ES-I3 (cell line): ENCODE measurements at regions not wholly inside any gene's neighbourhood (a gene's known extent, or its start where the extent isn't known, plus 50 kb on each side); places are given as distances from the start of the nearest gene placed in this dataset.

Experiments used
- H3K36me3 ChIP-seq: 2 replicates; pipeline ENCODE4 v1.6.1; 2013; ENCODE audit warnings: mild to moderate bottlenecking, low read length, control low read depth, moderate library complexity; ENCODE audit not compliant: insufficient read depth
- H3K4me1 ChIP-seq: 2 replicates; pipeline ENCODE4 v1.6.1; 2013; ENCODE audit warnings: mild to moderate bottlenecking, control low read depth, low read length; ENCODE audit not compliant: insufficient read depth
- H3K9ac ChIP-seq: 2 replicates; pipeline ENCODE4 v1.6.1; 2013; ENCODE audit warnings: low read depth, mild to moderate bottlenecking, low read length, moderate library complexity
- H3K9me3 ChIP-seq: 2 replicates; pipeline ENCODE4 v1.6.1; 2013; ENCODE audit warnings: mild to moderate bottlenecking, low read length, moderate library complexity; ENCODE audit not compliant: control insufficient read depth, insufficient read depth

DNA sequence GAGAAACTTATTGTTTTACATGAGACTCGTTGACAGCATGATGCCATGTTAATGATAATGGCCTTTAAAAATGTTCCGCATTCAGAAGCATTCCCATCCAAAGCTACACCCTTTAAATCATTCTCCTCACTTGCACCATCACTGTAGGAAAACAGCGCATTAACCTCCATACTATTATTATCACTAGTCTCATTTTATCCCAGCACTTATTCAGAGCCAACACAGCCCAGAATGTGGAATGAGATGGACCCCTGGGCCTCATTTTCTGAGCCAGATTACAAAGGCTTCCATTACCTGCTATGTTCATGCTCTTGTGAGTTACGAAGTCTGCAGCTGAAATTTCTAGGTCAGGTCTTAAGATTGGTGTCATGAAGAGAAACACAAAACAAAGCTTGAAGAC is 159.4 kb downstream of the HS3ST3A1 start:
- no peaks in the 10 kb centered on the region for H3K36me3 ChIP-seq
- no peaks in the 10 kb centered on the region for H3K9me3 ChIP-seq
- H3K4me1 ChIP-seq: no peaks in the 10 kb centered on the region
- H3K9ac ChIP-seq: no peak overlapping the region

DNA sequence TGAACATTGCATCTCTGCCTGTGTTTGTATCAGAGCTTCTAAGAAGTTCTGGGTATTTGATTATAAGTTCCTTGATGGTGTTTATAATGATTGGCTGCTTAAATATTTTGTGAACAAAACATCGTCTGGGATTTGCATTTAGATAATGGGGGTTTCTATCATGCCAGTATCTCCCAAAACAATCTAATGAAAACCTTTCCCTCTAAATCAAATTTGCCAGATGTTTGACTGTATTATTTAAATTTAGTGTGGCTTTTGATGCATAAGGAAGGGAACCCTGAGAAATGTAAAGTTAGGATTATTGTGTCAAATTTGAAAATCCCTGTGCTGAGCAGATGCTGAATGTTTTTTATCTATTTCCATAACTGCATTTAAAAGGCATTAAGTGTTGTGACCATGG is 159.9 kb downstream of the HS3ST3A1 start:
- H3K36me3 ChIP-seq: no peaks in the 10 kb centered on the region
- no peak overlapping the region for H3K9ac ChIP-seq
- no peaks in the 10 kb centered on the region for H3K4me1 ChIP-seq
- no peaks in the 10 kb centered on the region for H3K9me3 ChIP-seq

- H3K9ac ChIP-seq: no peak overlapping the region
- H3K36me3 ChIP-seq: no peaks in the 10 kb centered on the region
Measured at GRCh38 chr17:13437966-13438779, 163.6 kb downstream of the HS3ST3A1 start.

DNA sequence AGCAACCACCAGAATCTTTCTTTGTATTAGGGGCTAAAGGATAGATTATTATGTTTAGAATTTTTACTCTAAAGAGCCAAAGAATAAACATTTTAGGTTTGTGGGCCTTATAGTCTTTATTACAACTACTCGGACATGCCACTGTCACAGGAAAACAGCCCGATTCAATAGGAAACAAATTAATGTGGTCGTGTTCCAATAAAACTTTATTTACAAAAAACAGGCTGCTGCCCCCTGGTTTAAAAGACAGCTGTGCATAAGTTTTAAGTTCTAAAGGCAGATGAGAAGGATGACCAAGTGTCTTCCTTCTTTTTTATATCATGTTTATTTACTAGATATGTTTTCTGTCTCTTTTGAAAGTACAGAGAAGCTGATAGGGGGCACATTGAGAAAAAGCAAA is 166.5 kb downstream of the HS3ST3A1 start:
- no peaks in the 10 kb centered on the region for H3K4me1 ChIP-seq
- H3K9me3 ChIP-seq: no peaks in the 10 kb centered on the region
- no peak overlapping the region for H3K9ac ChIP-seq
- H3K36me3 ChIP-seq: no peaks in the 10 kb centered on the region

More at GRCh38 chr17:13437966-13438779, 163.6 kb downstream of the HS3ST3A1 start:
- H3K9me3 ChIP-seq: no peaks in the 10 kb centered on the region
- H3K4me1 ChIP-seq: no peaks in the 10 kb centered on the region

DNA sequence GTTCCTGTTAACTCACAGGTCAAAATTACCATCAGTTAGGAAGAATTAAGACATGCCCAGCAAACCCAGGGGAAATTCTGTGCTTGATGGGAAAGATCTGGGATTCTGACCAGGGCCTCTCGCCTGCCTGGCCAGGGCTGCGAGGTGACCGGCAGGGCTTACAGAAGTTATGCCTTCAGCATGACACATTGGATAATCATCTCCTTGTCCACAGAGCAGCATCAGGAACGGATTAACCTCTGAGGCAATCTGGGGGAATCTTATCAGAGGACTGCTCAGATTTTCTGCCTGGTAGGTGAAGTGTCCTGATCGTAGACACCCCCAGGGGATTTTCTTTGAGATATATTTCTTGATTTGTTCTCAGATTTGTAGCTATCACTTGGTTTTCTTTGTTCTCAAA is 172.5 kb downstream of the HS3ST3A1 start:
- Histone ChIP-seq H3K9me3 (no peaks in the 10 kb centered on the region), H3K36me3 (no peaks in the 10 kb centered on the region), H3K9ac (no peak overlapping the region), H3K4me1 (no peaks in the 10 kb centered on the region)

GRCh38 chr17:13428611-13429042 is 173.1 kb downstream of the HS3ST3A1 start:
- no peaks in the 10 kb centered on the region for H3K9me3 ChIP-seq
- H3K36me3 ChIP-seq: no peaks in the 10 kb centered on the region
- H3K9ac ChIP-seq: no peak overlapping the region
- H3K4me1 ChIP-seq: no peaks in the 10 kb centered on the region

DNA sequence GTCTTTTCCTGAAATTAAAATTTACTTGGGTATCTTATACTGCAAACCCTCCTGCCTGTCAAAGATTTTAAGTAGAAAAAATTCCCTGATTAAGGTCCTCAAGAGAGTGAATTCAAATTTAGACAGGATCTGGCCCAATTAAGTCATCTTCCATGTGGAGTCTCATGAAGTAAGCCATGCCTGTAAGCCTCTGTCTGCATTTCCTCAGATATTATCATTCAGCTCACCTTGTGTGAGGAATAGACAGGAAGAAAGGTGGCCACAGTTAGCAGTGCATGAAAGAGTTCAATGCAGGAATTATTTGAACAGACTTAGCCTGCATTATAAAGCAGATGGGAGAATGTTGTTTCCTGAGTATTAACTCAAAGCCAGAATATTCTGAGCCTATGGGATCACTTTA is 174.7 kb downstream of the HS3ST3A1 start:
- Histone ChIP-seq H3K9me3 (0 out of 2 replicates have a peak, but pooled peaks cover 5% of the 10 kb centered on the region), H3K4me1 (no peaks in the 10 kb centered on the region), H3K36me3 (no peaks in the 10 kb centered on the region), H3K9ac (no peak overlapping the region)

DNA sequence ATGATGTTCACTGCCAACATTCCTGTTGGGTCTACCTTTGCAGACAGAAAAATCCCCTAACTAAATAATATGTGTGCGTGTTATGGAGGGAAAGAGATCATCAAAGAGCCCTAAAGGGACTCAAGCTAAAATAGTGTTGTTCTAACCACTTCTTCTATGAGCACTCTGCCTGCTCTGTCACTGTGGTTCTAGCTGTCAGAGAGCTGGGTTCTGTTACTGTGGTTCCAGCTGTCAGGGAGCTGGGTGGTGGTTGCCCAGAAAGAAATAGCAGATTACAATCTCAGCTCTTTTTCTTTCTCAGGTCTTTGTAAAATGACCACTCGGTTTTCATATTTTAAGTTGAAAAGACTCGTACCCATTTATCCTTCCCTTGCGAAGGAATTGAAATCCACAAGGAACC is 176.3 kb downstream of the HS3ST3A1 start:
- H3K9me3 ChIP-seq: 0 out of 2 replicates have a peak, but pooled peaks cover 5% of the 10 kb centered on the region
- no peaks in the 10 kb centered on the region for H3K36me3 ChIP-seq
- H3K4me1 ChIP-seq: no peaks in the 10 kb centered on the region
- H3K9ac ChIP-seq: no peak overlapping the region

GRCh38 chr17:13421581-13422130 is 180.1 kb downstream of the HS3ST3A1 start:
- no peaks in the 10 kb centered on the region for H3K4me1 ChIP-seq
- H3K36me3 ChIP-seq: no peaks in the 10 kb centered on the region
- 0 out of 2 replicates have a peak, but pooled peaks cover 5% of the 10 kb centered on the region for H3K9me3 ChIP-seq
- H3K9ac ChIP-seq: no peak overlapping the region

- H3K9ac ChIP-seq: no peak overlapping the region
- H3K4me1 ChIP-seq: no peaks in the 10 kb centered on the region
- H3K36me3 ChIP-seq: no peaks in the 10 kb centered on the region
- H3K9me3 ChIP-seq: 0 out of 2 replicates have a peak, but pooled peaks cover 5% of the 10 kb centered on the region
Measured at GRCh38 chr17:13420878-13421277, 180.9 kb downstream of the HS3ST3A1 start.

DNA sequence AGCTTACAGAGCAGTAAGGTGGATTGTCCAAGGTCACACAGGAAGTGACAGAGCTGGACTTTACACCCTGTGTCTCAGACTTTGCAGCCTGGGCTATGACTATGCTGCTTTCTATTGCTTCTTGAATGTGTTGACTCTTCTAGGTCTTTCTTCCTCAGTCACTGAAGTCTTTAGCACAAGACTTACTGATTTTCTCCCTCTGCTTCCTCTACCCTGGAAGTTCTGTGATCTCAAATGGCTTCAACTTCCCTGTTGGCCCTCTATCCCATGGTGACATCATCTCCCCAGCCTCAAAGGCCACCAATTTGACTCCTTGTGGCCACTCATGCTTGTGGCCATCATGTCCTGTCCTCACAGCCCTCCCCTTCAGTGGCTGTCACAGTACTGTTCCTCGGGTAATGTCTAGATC is 181.3 kb downstream of the HS3ST3A1 start:
- Histone ChIP-seq H3K36me3 (no peaks in the 10 kb centered on the region), H3K9ac (no peak overlapping the region), H3K4me1 (no peaks in the 10 kb centered on the region), H3K9me3 (0 out of 2 replicates have a peak, but pooled peaks cover 5% of the 10 kb centered on the region)

- Histone ChIP-seq H3K9ac (no peak overlapping the region), H3K9me3 (0 out of 2 replicates have a peak, but pooled peaks cover 5% of the 10 kb centered on the region), H3K36me3 (no peaks in the 10 kb centered on the region), H3K4me1 (no peaks in the 10 kb centered on the region)
Measured at GRCh38 chr17:13419676-13420075, 182.1 kb downstream of the HS3ST3A1 start.

GRCh38 chr17:13418891-13419290 is 182.8 kb downstream of the HS3ST3A1 start:
- H3K36me3 ChIP-seq: no peaks in the 10 kb centered on the region
- 0 out of 2 replicates have a peak, but pooled peaks cover 5% of the 10 kb centered on the region for H3K9me3 ChIP-seq
- H3K4me1 ChIP-seq: no peaks in the 10 kb centered on the region

DNA sequence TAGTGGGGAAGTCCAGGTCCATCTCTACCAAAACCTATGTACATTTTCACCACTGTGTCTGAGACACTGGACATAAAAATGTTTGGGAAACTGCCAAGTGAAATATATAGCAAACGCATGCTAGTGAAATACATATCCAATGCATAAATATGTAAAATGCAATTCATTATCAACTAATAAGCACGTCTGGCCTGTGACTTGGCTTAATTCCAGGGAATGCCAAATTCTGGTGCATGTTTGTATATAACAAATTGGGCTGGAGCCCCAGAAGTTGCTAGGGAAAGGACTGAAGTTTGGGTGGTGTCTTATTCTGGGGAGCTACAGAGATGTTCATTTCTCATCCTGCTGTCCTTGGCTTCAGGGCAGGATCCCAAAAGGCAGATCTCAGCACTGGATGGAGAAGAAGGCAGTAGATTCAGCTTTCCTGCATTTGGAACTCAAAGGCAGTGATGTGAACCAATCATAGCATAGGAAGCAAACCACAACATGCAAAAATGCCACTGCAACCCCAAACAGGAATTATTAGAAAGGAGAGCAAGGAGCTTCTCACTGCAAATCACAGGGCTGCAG is 184.3 kb downstream of the HS3ST3A1 start:
- Histone ChIP-seq H3K36me3 (no peaks in the 10 kb centered on the region), H3K9ac (no peak overlapping the region), H3K4me1 (no peaks in the 10 kb centered on the region), H3K9me3 (0 out of 2 replicates have a peak, but pooled peaks cover 5% of the 10 kb centered on the region)

More at GRCh38 chr17:13418891-13419290, 182.8 kb downstream of the HS3ST3A1 start:
- no peak overlapping the region for H3K9ac ChIP-seq
